CD8-positive, alpha-beta memory T cell (primary cell): ENCODE measurements at regions not wholly inside any gene's neighbourhood (a gene's known extent, or its start where the extent isn't known, plus 50 kb on each side); places are given as distances from the start of the nearest gene placed in this dataset.

Experiments used
- CTCF ChIA-PET: fragments of 350-600 bp; sonication (Branson Sonifier 250); formaldehyde crosslinking; loops from one replicate; lab custom pipeline; 2021; ENCODE audit warnings: antibody characterized with exemption; lab: Charles Lee
- POLR2A ChIA-PET: fragments of 350-600 bp; sonication (Branson Sonifier 250); formaldehyde crosslinking; loops from one replicate; lab custom pipeline; 2021; ENCODE audit warnings: antibody characterized with exemption; lab: Charles Lee
- DNase-seq, 5 donors: peaks; one replicate each; pipeline versions ENCODE4 v3.0.0 to v3.0.0-alpha.2; 2020 to 2022; ENCODE audit warnings: mixed read lengths in 1 of 5
- H3K27ac ChIP-seq: one replicate; pipeline ENCODE4 v1.7.0; 2013; ENCODE audit warnings: low read depth, mild to moderate bottlenecking, low read length, moderate library complexity
- H3K27me3 ChIP-seq: 2 replicates; pipeline ENCODE4 v1.7.0; 2013; ENCODE audit warnings: low read length, mild to moderate bottlenecking; ENCODE audit not compliant: insufficient read depth, poor library complexity, severe bottlenecking
- H3K36me3 ChIP-seq: 2 replicates; pipeline ENCODE4 v1.7.0; 2013; ENCODE audit warnings: mild to moderate bottlenecking, low read length, moderate library complexity; ENCODE audit not compliant: insufficient read depth
- H3K4me1 ChIP-seq: 2 replicates; pipeline ENCODE4 v1.7.0; 2013; ENCODE audit warnings: mild to moderate bottlenecking, low read length, moderate library complexity; ENCODE audit not compliant: insufficient read depth
- H3K4me3 ChIP-seq: 2 replicates; pipeline ENCODE4 v1.7.0; 2013; ENCODE audit warnings: mild to moderate bottlenecking, low read length
- H3K9me3 ChIP-seq: 2 replicates; pipeline ENCODE4 v1.7.0; 2013; ENCODE audit warnings: mild to moderate bottlenecking, low read length
- H3K27ac Mint-ChIP-seq, 8 donors: one replicate each; pipeline ENCODE4 v1.8.0; 2020 to 2021; ENCODE audit warnings: mixed read lengths in 8 of 8, mild to moderate bottlenecking in 6 of 8, inconsistent platforms in 3 of 8, moderate library complexity in 3 of 8
- H3K27me3 Mint-ChIP-seq, 2 donors: one replicate each; pipeline ENCODE4 v1.8.0; 2020 to 2021; ENCODE audit warnings: mixed read lengths in 2 of 2, mild to moderate bottlenecking in 1 of 2, moderate library complexity in 1 of 2
- H3K36me3 Mint-ChIP-seq, 3 donors: one replicate each; pipeline ENCODE4 v1.8.0; 2020 to 2021; ENCODE audit warnings: mixed read lengths in 3 of 3, inconsistent platforms in 1 of 3, mild to moderate bottlenecking in 1 of 3
- H3K4me1 Mint-ChIP-seq, 3 donors: one replicate each; pipeline ENCODE4 v1.8.0; 2020 to 2021; ENCODE audit warnings: mixed read lengths in 3 of 3, inconsistent platforms in 1 of 3, mild to moderate bottlenecking in 1 of 3
- H3K4me3 Mint-ChIP-seq, 7 donors: one replicate each; pipeline ENCODE4 v1.8.0; 2020 to 2021; ENCODE audit warnings: mixed read lengths in 7 of 7, mild to moderate bottlenecking in 6 of 7, moderate library complexity in 4 of 7, inconsistent platforms in 2 of 7
- H3K9me3 Mint-ChIP-seq, 5 donors: one replicate each; pipeline ENCODE4 v1.8.0; 2020 to 2022; ENCODE audit warnings: mixed read lengths in 5 of 5, mild to moderate bottlenecking in 3 of 5, moderate library complexity in 2 of 5, inconsistent platforms in 1 of 5

DNA sequence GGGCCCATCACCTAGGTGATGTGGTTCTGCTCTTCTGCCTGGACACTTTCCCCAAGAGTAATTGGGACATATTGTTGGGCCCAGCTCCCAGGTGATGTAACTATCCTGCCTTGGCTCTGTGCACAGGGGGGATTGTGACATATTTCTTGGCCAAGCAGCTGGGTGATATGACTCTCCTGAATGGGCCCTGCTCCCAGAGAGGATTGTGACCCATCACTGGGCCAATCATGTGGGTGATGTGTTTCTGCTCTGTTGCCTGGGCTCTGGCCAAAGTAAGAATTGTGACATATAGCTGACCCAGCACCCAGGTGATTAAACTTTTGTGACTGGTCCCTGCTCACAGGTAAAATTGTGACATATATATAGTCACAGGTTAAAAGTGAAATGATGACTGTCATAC is 1904.9 kb downstream of the TP53TG3F start:
- Mint-ChIP-seq H3K27me3 (no peaks in the 10 kb centered on the region), H3K36me3 (no peaks in the 10 kb centered on the region), H3K4me1 (peaks cover 0 to 2% (median 0%) of the 10 kb centered on the region in 3 donors), H3K9me3 (peaks cover 9 to 40% (median 14%) of the 10 kb centered on the region in 5 donors), H3K27ac (peak overlapping the region in 1 of 8 donors; percentile 36), H3K4me3 (no peak overlapping the region)
- Histone ChIP-seq H3K4me1 (no peaks in the 10 kb centered on the region), H3K27ac (no peak overlapping the region), H3K4me3 (no peak overlapping the region), H3K36me3 (no peaks in the 10 kb centered on the region), H3K27me3 (no peaks in the 10 kb centered on the region), H3K9me3 (no peaks in the 10 kb centered on the region)
- ChIA-PET POLR2A (no interaction called here), CTCF (interaction anchor here (1.1 kb wide), 1 partner anchor 11 kb away, joined by 3 read pairs; no protein-coding TSS in a partner anchor)
- DNase-seq = no peak

DNA sequence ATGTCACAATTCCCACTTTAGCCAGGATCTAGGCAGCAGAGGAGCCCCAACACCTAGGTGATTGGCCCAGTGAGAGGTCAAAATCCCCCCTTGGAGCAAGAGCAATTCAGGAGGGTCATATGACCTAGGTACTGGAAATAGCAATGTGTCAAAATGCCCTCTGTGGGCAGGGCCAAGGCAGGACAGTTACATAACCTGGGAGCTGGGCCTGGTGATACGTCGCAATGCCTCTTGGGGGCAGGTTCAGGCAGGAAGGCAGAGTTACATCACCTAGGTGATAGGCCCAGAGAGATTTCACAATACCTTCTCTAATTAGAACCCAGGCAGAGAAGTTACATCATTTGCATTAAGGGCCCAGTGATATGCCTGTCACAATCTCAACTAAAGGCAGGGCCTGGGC is 1906.3 kb downstream of the TP53TG3F start:
- H3K36me3 Mint-ChIP-seq = no peaks in the 10 kb centered on the region
- H3K9me3 Mint-ChIP-seq = peaks cover 11 to 49% (median 21%) of the 10 kb centered on the region in 5 donors
- Histone ChIP-seq H3K36me3 (no peaks in the 10 kb centered on the region), H3K27ac (no peak overlapping the region), H3K4me3 (no peak overlapping the region), H3K9me3 (no peaks in the 10 kb centered on the region), H3K27me3 (no peaks in the 10 kb centered on the region), H3K4me1 (no peaks in the 10 kb centered on the region)
- no peaks in the 10 kb centered on the region for H3K4me1 Mint-ChIP-seq
- no peak overlapping the region for H3K4me3 Mint-ChIP-seq
- DNase-seq = no peak
- CTCF ChIA-PET = no interaction called here
- H3K27ac Mint-ChIP-seq = no peak overlapping the region
- POLR2A ChIA-PET = no interaction called here
- H3K27me3 Mint-ChIP-seq = no peaks in the 10 kb centered on the region

- no peaks in the 10 kb centered on the region for H3K27me3 Mint-ChIP-seq
Measured at GRCh38 chr16:35370617-35371016, 1911.2 kb downstream of the TP53TG3F start.

DNA sequence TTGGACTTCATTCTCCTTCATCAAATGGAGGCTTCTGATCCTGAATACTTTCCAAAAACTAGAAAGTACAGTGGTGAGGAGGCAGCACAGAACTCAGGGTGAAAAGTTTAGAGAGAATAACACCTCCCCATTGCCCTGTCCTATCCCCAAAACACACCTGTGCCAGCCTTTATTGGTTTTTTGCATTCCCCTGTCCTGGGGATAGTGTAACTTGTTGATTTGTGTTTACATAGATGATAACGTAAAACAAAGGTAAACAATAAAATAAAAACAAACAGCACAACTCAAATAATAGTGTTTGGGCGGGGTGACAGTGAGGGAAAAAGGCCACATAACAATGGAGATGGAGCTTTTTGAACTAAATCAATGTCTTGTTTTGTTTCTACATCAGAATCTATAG is 1917.7 kb downstream of the TP53TG3F start:
- no peak overlapping the region for H3K27ac ChIP-seq
- peaks cover 8 to 36% (median 16%) of the 10 kb centered on the region in 5 donors for H3K9me3 Mint-ChIP-seq
- H3K4me3 ChIP-seq = no peak overlapping the region
- POLR2A ChIA-PET = no interaction called here
- H3K36me3 ChIP-seq = no peaks in the 10 kb centered on the region
- CTCF ChIA-PET = no interaction called here
- no peaks in the 10 kb centered on the region for H3K27me3 Mint-ChIP-seq
- H3K27me3 ChIP-seq = no peaks in the 10 kb centered on the region
- H3K4me1 Mint-ChIP-seq = no peaks in the 10 kb centered on the region
- no peak overlapping the region for H3K27ac Mint-ChIP-seq
- H3K4me1 ChIP-seq = no peaks in the 10 kb centered on the region
- H3K4me3 Mint-ChIP-seq = no peak overlapping the region
- no peaks in the 10 kb centered on the region for H3K36me3 Mint-ChIP-seq
- DNase-seq = no peak
- H3K9me3 ChIP-seq = no peaks in the 10 kb centered on the region

More at GRCh38 chr16:35370617-35371016, 1911.2 kb downstream of the TP53TG3F start:
- DNase-seq = no peak
- Mint-ChIP-seq H3K36me3 (no peaks in the 10 kb centered on the region), H3K4me1 (no peaks in the 10 kb centered on the region), H3K9me3 (peaks cover 2 to 59% (median 17%) of the 10 kb centered on the region in 5 donors), H3K4me3 (no peak overlapping the region), H3K27ac (no peak overlapping the region)
- H3K27ac ChIP-seq = no peak overlapping the region
- CTCF ChIA-PET = no interaction called here
- no peak overlapping the region for H3K4me3 ChIP-seq
- H3K9me3 ChIP-seq = no peaks in the 10 kb centered on the region
- H3K27me3 ChIP-seq = no peaks in the 10 kb centered on the region
- H3K36me3 ChIP-seq = no peaks in the 10 kb centered on the region
- POLR2A ChIA-PET = no interaction called here
- H3K4me1 ChIP-seq = no peaks in the 10 kb centered on the region

- H3K27me3 ChIP-seq = no peaks in the 10 kb centered on the region
- Mint-ChIP-seq H3K4me3 (no peak overlapping the region), H3K36me3 (no peaks in the 10 kb centered on the region), H3K27ac (no peak overlapping the region), H3K27me3 (no peaks in the 10 kb centered on the region), H3K4me1 (no peaks in the 10 kb centered on the region), H3K9me3 (peaks cover 5 to 28% (median 23%) of the 10 kb centered on the region in 5 donors)
- no peaks in the 10 kb centered on the region for H3K9me3 ChIP-seq
- no peak overlapping the region for H3K4me3 ChIP-seq
- H3K27ac ChIP-seq = no peak overlapping the region
- CTCF ChIA-PET = no interaction called here
- DNase-seq = no peak
- POLR2A ChIA-PET = interaction anchor here (0.8 kb wide), 1 partner anchor 22 kb away, joined by 3 read pairs; no protein-coding TSS in a partner anchor
- H3K36me3 ChIP-seq = no peaks in the 10 kb centered on the region
- no peaks in the 10 kb centered on the region for H3K4me1 ChIP-seq
Measured at GRCh38 chr16:35386619-35387018, 1927.2 kb downstream of the TP53TG3F start.

GRCh38 chr16:35391328-35391727 is 1931.9 kb downstream of the TP53TG3F start:
- H3K4me3 ChIP-seq = no peak overlapping the region
- no peak overlapping the region for H3K27ac Mint-ChIP-seq
- H3K36me3 Mint-ChIP-seq = no peaks in the 10 kb centered on the region
- H3K36me3 ChIP-seq = no peaks in the 10 kb centered on the region
- no peaks in the 10 kb centered on the region for H3K9me3 ChIP-seq
- H3K4me1 Mint-ChIP-seq = no peaks in the 10 kb centered on the region
- H3K27ac ChIP-seq = no peak overlapping the region
- no peak for DNase-seq
- H3K27me3 Mint-ChIP-seq = peaks cover 0 to 2% of the 10 kb centered on the region in 2 donors
- ChIA-PET CTCF (no interaction called here), POLR2A (no interaction called here)
- H3K4me3 Mint-ChIP-seq = no peak overlapping the region
- H3K9me3 Mint-ChIP-seq = peaks cover 5 to 48% (median 16%) of the 10 kb centered on the region in 5 donors
- H3K4me1 ChIP-seq = no peaks in the 10 kb centered on the region
- H3K27me3 ChIP-seq = no peaks in the 10 kb centered on the region

DNA sequence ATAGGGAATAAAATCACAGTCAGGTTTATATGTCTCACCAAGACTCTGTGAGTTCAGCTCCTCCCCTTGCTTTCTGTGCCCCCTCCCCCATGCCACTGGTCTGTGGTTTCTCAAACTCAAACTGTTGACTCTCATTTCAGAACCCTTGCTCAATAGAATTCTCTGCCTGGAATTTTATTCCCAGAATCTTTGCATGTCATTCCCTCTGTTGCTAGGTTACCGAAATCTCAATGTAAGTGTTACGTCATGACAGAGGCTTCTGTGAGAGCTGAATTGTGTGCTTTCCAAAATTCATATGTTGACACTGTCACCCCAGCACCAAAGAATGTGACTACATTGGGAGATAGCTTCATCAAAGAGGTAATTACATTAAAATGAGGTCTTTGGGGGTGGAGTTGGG is 1938.8 kb downstream of the TP53TG3F start:
- no peak for DNase-seq
- Histone ChIP-seq H3K27ac (no peak overlapping the region), H3K4me1 (no peaks in the 10 kb centered on the region), H3K9me3 (no peaks in the 10 kb centered on the region), H3K27me3 (no peaks in the 10 kb centered on the region), H3K4me3 (no peak overlapping the region), H3K36me3 (no peaks in the 10 kb centered on the region)
- H3K27ac Mint-ChIP-seq = no peak overlapping the region
- H3K4me3 Mint-ChIP-seq = no peak overlapping the region
- no peaks in the 10 kb centered on the region for H3K4me1 Mint-ChIP-seq
- H3K9me3 Mint-ChIP-seq = peaks cover 14 to 55% (median 24%) of the 10 kb centered on the region in 5 donors
- ChIA-PET CTCF (no interaction called here), POLR2A (no interaction called here)
- H3K36me3 Mint-ChIP-seq = peaks cover 0 to 1% (median 0%) of the 10 kb centered on the region in 3 donors
- H3K27me3 Mint-ChIP-seq = peaks cover 0 to 2% of the 10 kb centered on the region in 2 donors

GRCh38 chr16:35399133-35399532 is 1939.7 kb downstream of the TP53TG3F start:
- Mint-ChIP-seq H3K4me1 (no peaks in the 10 kb centered on the region), H3K9me3 (peaks cover 12 to 46% (median 24%) of the 10 kb centered on the region in 5 donors), H3K36me3 (peaks cover 0 to 1% (median 0%) of the 10 kb centered on the region in 3 donors), H3K27me3 (no peaks in the 10 kb centered on the region), H3K27ac (no peak overlapping the region), H3K4me3 (no peak overlapping the region)
- CTCF ChIA-PET = interaction anchor here (0.7 kb wide), 1 partner anchor 12 kb away, joined by 3 read pairs; no protein-coding TSS in a partner anchor
- POLR2A ChIA-PET = no interaction called here
- no peaks in the 10 kb centered on the region for H3K9me3 ChIP-seq
- H3K4me3 ChIP-seq = no peak overlapping the region
- no peak overlapping the region for H3K27ac ChIP-seq
- no peaks in the 10 kb centered on the region for H3K36me3 ChIP-seq
- H3K4me1 ChIP-seq = no peaks in the 10 kb centered on the region
- no peak for DNase-seq
- no peaks in the 10 kb centered on the region for H3K27me3 ChIP-seq
